ENCODE measurements at regions not wholly inside any gene's neighbourhood (a gene's known extent, or its start where the extent isn't known, plus 50 kb on each side); places are given as distances from the start of the nearest gene placed in this dataset.

DNA sequence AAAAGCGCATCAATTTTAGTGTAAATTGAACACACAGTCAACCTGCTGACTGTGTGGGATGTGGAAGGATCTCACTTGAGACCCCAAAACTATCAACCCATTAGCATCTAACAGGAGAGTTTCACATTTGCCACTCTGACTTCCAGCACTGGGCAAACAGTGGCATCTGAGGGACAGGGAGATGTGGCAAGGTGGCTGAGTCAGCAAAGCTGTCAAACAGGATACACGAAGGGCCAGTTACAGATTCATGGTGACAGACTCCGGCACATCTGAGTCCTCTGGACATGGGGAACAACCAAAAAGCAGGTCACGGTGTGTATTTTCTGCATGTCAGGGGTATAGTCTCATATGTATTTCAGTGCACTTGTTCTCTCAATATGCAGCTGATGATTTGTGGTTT is 573.4 kb upstream of the PPP2R3A start:
- TF ChIP-seq, protein P1, sequence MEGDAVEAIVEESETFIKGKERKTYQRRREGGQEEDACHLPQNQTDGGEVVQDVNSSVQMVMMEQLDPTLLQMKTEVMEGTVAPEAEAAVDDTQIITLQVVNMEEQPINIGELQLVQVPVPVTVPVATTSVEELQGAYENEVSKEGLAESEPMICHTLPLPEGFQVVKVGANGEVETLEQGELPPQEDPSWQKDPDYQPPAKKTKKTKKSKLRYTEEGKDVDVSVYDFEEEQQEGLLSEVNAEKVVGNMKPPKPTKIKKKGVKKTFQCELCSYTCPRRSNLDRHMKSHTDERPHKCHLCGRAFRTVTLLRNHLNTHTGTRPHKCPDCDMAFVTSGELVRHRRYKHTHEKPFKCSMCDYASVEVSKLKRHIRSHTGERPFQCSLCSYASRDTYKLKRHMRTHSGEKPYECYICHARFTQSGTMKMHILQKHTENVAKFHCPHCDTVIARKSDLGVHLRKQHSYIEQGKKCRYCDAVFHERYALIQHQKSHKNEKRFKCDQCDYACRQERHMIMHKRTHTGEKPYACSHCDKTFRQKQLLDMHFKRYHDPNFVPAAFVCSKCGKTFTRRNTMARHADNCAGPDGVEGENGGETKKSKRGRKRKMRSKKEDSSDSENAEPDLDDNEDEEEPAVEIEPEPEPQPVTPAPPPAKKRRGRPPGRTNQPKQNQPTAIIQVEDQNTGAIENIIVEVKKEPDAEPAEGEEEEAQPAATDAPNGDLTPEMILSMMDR (conservative IDR thresholded peaks at IDR 0.05 in 1 of 2, IDR thresholded peaks at IDR 0.05 in 1 of 2; ENCODE audit: extremely low read depth in 1 of 2, insufficient read depth in 1 of 2, low read depth in 1 of 2, low read length in 2 of 2): no peak
- TF ChIP-seq EZH2 (IDR thresholded peaks at IDR 0.05; ENCODE audit: borderline replicate concordance, low read length): no peak

Data from mammary epithelial cell (primary cell).